Bronchial epithelial cell (primary cell): ENCODE measurements at regions not wholly inside any gene's neighbourhood (a gene's known extent, or its start where the extent isn't known, plus 50 kb on each side); places are given as distances from the start of the nearest gene placed in this dataset.

ENCODE experiments used
- DNase-seq: peaks from one replicate; pipeline ENCODE4 v3.0.0-alpha.2; 2010; ENCODE audit warnings: low read depth
- FAIRE-seq: peaks from 2 replicates; lab custom pipeline; 2011; peaks lifted over from hg19 to GRCh38; lab: Jason Lieb, UNC
- H3K27me3 ChIP-seq: 2 replicates; pipeline ENCODE4 v1.5.1; 2011; ENCODE audit warnings: low read length; ENCODE audit not compliant: control insufficient read depth, insufficient read depth
- H3K36me3 ChIP-seq: 2 replicates; pipeline ENCODE4 v1.5.1; 2011; ENCODE audit warnings: low read length; ENCODE audit not compliant: control insufficient read depth, insufficient read depth
- H3K4me3 ChIP-seq: 2 replicates; pipeline ENCODE4 v1.5.1; 2011; ENCODE audit warnings: mild to moderate bottlenecking, low read depth, low read length, control low read depth
- TF ChIP-seq, protein P1 (sequence below): IDR thresholded peaks from 2 replicates; pipeline ENCODE4 v1.5.1; 2011; ENCODE audit warnings: mild to moderate bottlenecking, moderate library complexity, low read length, control low read depth, inconsistent platforms; ENCODE audit not compliant: insufficient read depth, severe bottlenecking

DNA sequence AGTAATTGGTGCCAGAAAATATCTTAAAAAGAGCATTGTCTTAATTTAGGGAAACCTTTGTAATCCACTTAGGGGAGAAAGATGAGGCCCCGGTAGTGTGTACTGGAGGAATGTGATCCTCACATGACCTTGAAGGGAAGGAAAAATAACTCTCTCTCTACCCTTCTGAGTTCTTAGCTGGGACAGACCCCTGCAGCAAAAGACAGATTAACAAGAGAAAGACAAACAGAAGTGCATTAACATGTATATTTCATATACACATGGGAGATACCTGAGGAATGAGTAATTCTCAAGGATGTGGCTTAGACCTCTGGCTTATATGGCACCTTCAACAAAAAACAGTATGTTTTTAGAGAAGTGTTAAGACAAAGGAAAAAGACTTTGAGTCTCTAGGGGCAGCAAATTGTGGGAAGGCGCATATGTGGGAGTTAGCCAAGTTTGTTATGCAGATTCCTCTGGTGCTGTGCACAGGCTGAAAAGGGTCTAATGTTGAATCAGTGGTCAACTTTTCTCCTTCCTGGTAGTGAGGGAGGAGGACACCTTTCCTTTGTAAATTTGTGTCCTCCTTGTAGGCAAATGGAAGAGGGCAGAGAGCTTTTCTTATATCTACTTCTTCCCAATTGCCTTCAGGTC, 138.8 kb downstream of the LRRC70 start:
- Histone ChIP-seq H3K4me3 (no peak overlapping the region), H3K27me3 (no peaks in the 10 kb centered on the region), H3K36me3 (no peaks in the 10 kb centered on the region)
- TF ChIP-seq, protein P1, sequence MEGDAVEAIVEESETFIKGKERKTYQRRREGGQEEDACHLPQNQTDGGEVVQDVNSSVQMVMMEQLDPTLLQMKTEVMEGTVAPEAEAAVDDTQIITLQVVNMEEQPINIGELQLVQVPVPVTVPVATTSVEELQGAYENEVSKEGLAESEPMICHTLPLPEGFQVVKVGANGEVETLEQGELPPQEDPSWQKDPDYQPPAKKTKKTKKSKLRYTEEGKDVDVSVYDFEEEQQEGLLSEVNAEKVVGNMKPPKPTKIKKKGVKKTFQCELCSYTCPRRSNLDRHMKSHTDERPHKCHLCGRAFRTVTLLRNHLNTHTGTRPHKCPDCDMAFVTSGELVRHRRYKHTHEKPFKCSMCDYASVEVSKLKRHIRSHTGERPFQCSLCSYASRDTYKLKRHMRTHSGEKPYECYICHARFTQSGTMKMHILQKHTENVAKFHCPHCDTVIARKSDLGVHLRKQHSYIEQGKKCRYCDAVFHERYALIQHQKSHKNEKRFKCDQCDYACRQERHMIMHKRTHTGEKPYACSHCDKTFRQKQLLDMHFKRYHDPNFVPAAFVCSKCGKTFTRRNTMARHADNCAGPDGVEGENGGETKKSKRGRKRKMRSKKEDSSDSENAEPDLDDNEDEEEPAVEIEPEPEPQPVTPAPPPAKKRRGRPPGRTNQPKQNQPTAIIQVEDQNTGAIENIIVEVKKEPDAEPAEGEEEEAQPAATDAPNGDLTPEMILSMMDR = no peak
- DNase-seq = peak; percentile 22
- no peak for FAIRE-seq

DNA sequence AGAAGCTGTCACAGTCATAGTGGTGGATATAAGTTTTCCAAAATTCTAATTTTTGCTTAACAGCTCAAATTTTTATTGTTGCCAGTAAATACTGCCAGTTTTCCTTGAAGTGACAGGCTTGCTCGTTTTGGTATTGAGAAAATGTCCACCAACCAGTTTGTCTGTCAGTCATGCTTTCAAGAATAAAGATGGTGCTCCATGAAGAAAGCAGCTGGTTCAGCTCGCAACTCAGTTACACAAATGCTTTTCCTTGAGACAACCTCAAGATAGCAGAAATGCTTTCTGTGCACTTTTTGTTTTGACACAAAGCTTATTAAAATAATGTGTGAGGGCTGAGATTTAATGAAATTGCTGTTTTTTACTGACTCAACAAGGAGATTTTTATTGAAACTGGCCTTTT, 135.7 kb downstream of the LRRC70 start:
- Histone ChIP-seq H3K27me3 (no peaks in the 10 kb centered on the region), H3K4me3 (no peak overlapping the region), H3K36me3 (no peaks in the 10 kb centered on the region)
- DNase-seq (no peak), FAIRE-seq (no peak)
- TF ChIP-seq, protein P1 = no peak

- DNase-seq = peak; percentile 8
- no peak for FAIRE-seq
- Histone ChIP-seq H3K27me3 (no peaks in the 10 kb centered on the region), H3K4me3 (no peak overlapping the region), H3K36me3 (no peaks in the 10 kb centered on the region)
- TF ChIP-seq, protein P1 = no peak
Observed at GRCh38 chr5:62708481-62709325, 130.1 kb downstream of the LRRC70 start.

DNA sequence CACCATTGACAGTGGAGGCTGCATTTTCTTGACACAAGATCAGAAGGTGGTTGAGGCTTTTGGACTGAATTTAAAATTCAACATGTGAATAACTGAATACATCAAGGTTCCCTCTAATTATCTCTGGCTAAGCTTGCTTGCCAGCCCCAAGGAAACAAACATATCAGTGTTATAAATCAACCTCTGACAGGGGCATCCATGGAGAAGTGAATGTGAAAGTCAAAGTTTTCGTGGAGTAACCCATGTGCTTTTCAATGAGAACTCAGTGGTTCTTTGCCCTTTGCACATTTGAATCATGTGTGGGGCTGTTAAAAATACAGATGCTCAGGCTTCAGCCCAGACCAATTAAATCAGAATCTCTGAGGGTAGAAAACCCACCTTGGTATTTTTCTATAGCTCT, 128.9 kb downstream of the LRRC70 start:
- Histone ChIP-seq H3K4me3 (no peak overlapping the region), H3K27me3 (no peaks in the 10 kb centered on the region), H3K36me3 (no peaks in the 10 kb centered on the region)
- FAIRE-seq (no peak), DNase-seq (no peak)
- TF ChIP-seq, protein P1 = no peak

- no peaks in the 10 kb centered on the region for H3K27me3 ChIP-seq
- DNase-seq (no peak), FAIRE-seq (no peak)
- no peak overlapping the region for H3K4me3 ChIP-seq
- no peaks in the 10 kb centered on the region for H3K36me3 ChIP-seq
- TF ChIP-seq, protein P1 = no peak
Observed at GRCh38 chr5:62707131-62707530, 128.5 kb downstream of the LRRC70 start.

- Histone ChIP-seq H3K36me3 (no peaks in the 10 kb centered on the region), H3K27me3 (no peaks in the 10 kb centered on the region), H3K4me3 (no peak overlapping the region)
- TF ChIP-seq, protein P1 = no peak
- no peak for FAIRE-seq
- DNase-seq = no peak
Observed at GRCh38 chr5:62705022-62705421, 126.4 kb downstream of the LRRC70 start.
